Endothelial cell of umbilical vein (primary cell): ENCODE measurements at regions not wholly inside any gene's neighbourhood (a gene's known extent, or its start where the extent isn't known, plus 50 kb on each side); places are given as distances from the start of the nearest gene placed in this dataset.

Source experiments
- BruUV-seq: library from RNA; stranded (reverse); fragments of 400-500 nt; replicated peaks from 2 replicates; lab custom pipeline; 2021; lab: Mats Ljungman, UMichigan
- CTCF ChIA-PET: fragments of 300-600, 350-600 bp; sonication (Branson Sonifier 250); formaldehyde crosslinking; loops from one replicate; lab custom pipeline; 2021; ENCODE audit warnings: antibody characterized with exemption, inconsistent platforms; lab: Charles Lee
- POLR2A ChIA-PET: fragments of 300-600, 350-600 bp; sonication (Branson Sonifier 250); formaldehyde crosslinking; loops from one replicate; lab custom pipeline; 2021; ENCODE audit warnings: antibody characterized with exemption, inconsistent platforms; lab: Charles Lee
- DNase-seq: peaks from one replicate; pipeline ENCODE4 v3.0.0-alpha.2; 2011; ENCODE audit warnings: low read depth, low spot score
- FAIRE-seq: peaks from 2 replicates; lab custom pipeline; 2011; peaks lifted over from hg19 to GRCh38; lab: Jason Lieb, UNC
- H2AFZ ChIP-seq: 2 replicates; pipeline ENCODE4 v1.6.0; 2012; ENCODE audit warnings: low read depth, low read length, control low read depth, inconsistent platforms
- H3K27ac ChIP-seq: 2 replicates; pipeline ENCODE4 v1.5.1; 2011; ENCODE audit warnings: low read depth, mild to moderate bottlenecking, control low read depth, low read length, moderate library complexity; ENCODE audit not compliant: insufficient read depth
- H3K27me3 ChIP-seq, 2 experiments: 2 replicates each; pipeline versions ENCODE4 v1.6.0 to v1.6.1; 2011; ENCODE audit warnings: low read length in 2 of 2, mixed read lengths in 1 of 2; ENCODE audit not compliant: control insufficient read depth in 2 of 2, insufficient read depth in 2 of 2
- H3K36me3 ChIP-seq, 2 experiments: 2 replicates in 1 of 2; 3 replicates in 1 of 2; pipeline ENCODE4 v1.5.1; 2011; ENCODE audit warnings: low read length in 2 of 2, mild to moderate bottlenecking in 1 of 2, moderate library complexity in 1 of 2; ENCODE audit not compliant: control insufficient read depth in 2 of 2, insufficient read depth in 2 of 2; ENCODE audit errors: extremely low read depth in 1 of 2
- H3K4me1 ChIP-seq: 3 replicates; pipeline ENCODE4 v1.5.1; 2011; ENCODE audit warnings: mild to moderate bottlenecking, low read length; ENCODE audit not compliant: control insufficient read depth, insufficient read depth; ENCODE audit errors: extremely low read depth
- H3K4me2 ChIP-seq: 2 replicates; pipeline ENCODE4 v1.6.1; 2011; ENCODE audit warnings: low read length, control low read depth, mixed read lengths; ENCODE audit not compliant: insufficient read depth
- H3K4me3 ChIP-seq, 3 experiments: fragments of 200-600 bp in 1 of 3; sonication (generic), shearing (Covaris generic) in 1 of 3; replicated peaks in 1 of 3; 2 replicates each; pipeline ENCODE4 v1.5.1; 2011 to 2016; ENCODE audit warnings: control low read depth in 3 of 3, low read length in 3 of 3, mild to moderate bottlenecking in 2 of 3, inconsistent platforms in 1 of 3, low read depth in 1 of 3, moderate library complexity in 1 of 3; ENCODE audit not compliant: insufficient read depth in 1 of 3
- H3K79me2 ChIP-seq: 2 replicates; pipeline ENCODE4 v1.6.0; 2012; ENCODE audit warnings: low read length, inconsistent platforms; ENCODE audit not compliant: control insufficient read depth, insufficient read depth
- H3K9ac ChIP-seq: replicated peaks from 2 replicates; pipeline ENCODE3; 2011; ENCODE audit warnings: low read length, control low read depth; ENCODE audit not compliant: insufficient read depth; ENCODE audit errors: extremely low read depth
- H3K9me1 ChIP-seq: replicated peaks from 3 replicates; pipeline ENCODE4 v1.6.0; 2011; ENCODE audit warnings: mild to moderate bottlenecking, low read length; ENCODE audit not compliant: control insufficient read depth, insufficient read depth; ENCODE audit errors: extremely low read depth
- H3K9me3 ChIP-seq: replicated peaks from 2 replicates; pipeline ENCODE4 v1.5.1; 2012; ENCODE audit warnings: low read length, inconsistent platforms; ENCODE audit not compliant: control insufficient read depth, insufficient read depth
- H4K20me1 ChIP-seq: replicated peaks from 2 replicates; pipeline ENCODE3; 2011; ENCODE audit warnings: mild to moderate bottlenecking, low read length; ENCODE audit not compliant: control insufficient read depth, insufficient read depth; ENCODE audit errors: extremely low read depth
- CTCF ChIP-seq, 2 donors: IDR thresholded peaks; 1 replicate in 1 of 2; 2 replicates in 1 of 2; pipeline ENCODE4 v1.5.1; 2011; ENCODE audit warnings: low read length in 2 of 2, mild to moderate bottlenecking in 2 of 2, moderate library complexity in 2 of 2, control low read depth in 1 of 2, inconsistent platforms in 1 of 2, low read depth in 1 of 2; ENCODE audit not compliant: insufficient read depth in 1 of 2; ENCODE audit errors: extremely low read depth in 1 of 2
- EZH2 ChIP-seq: IDR thresholded peaks from 2 replicates; pipeline ENCODE4 v1.6.1; 2012; ENCODE audit warnings: borderline replicate concordance, low read depth, mild to moderate bottlenecking, moderate library complexity, low read length, inconsistent platforms; ENCODE audit not compliant: severe bottlenecking
- FOS ChIP-seq: IDR thresholded peaks from 2 replicates; pipeline ENCODE4 v1.6.1; 2011; ENCODE audit warnings: mild to moderate bottlenecking, low read length, moderate library complexity, borderline replicate concordance; ENCODE audit not compliant: insufficient read depth
- GATA2 ChIP-seq: IDR thresholded peaks from 2 replicates; pipeline ENCODE4 v1.7.0; 2011; ENCODE audit warnings: low read depth, mild to moderate bottlenecking, moderate library complexity, mixed read lengths, low read length; ENCODE audit not compliant: insufficient read length, insufficient read depth
- JUN ChIP-seq: IDR thresholded peaks from 2 replicates; pipeline ENCODE4 v1.6.1; 2011; ENCODE audit warnings: borderline replicate concordance, low read depth; ENCODE audit not compliant: insufficient read length, insufficient read depth
- MAX ChIP-seq: IDR thresholded peaks from 2 replicates; pipeline ENCODE4 v1.6.1; 2011; ENCODE audit not compliant: insufficient read depth, insufficient read length
- MYC ChIP-seq: IDR thresholded peaks from one replicate; pipeline ENCODE4 v1.6.1; 2011; ENCODE audit warnings: mild to moderate bottlenecking, low read depth, low read length
- POLR2A ChIP-seq: IDR thresholded peaks from 2 replicates; pipeline ENCODE4 v1.6.1; 2012; ENCODE audit warnings: low read depth, mild to moderate bottlenecking, control low read depth, low read length
- POLR2AphosphoS5 ChIP-seq: IDR thresholded peaks from 2 replicates; pipeline ENCODE4 v1.6.1; 2012; ENCODE audit warnings: low read depth, mild to moderate bottlenecking, control low read depth, low read length, moderate library complexity; ENCODE audit not compliant: insufficient read depth
- dilution Hi-C: fragments of 300-500 bp; cut with MboI; formaldehyde crosslinking; loops from one replicate; pipeline ENCODE4 v1.15.0; 2019; ENCODE audit warnings: low sequenced_read_pairs; ENCODE audit not compliant: extremely low pct_ligation_motif_present
- intact Hi-C: fragments of 100-400 bp; cut with micrococcal nuclease; formaldehyde crosslinking; loops from one replicate; pipeline ENCODE4 v1.10.0; 2022

- dilution Hi-C loops, result no loop called here
- no peaks in the 10 kb centered on the region for H3K79me2 ChIP-seq
- no peak for FAIRE-seq
- no peaks in the 10 kb centered on the region for H3K9me1 ChIP-seq
- TF ChIP-seq MYC (no peak), MAX (no peak), POLR2A (no peak)
- ChIA-PET POLR2A (no interaction called here), CTCF (no interaction called here)
- no peak overlapping the region for H3K4me3 ChIP-seq
- intact Hi-C loops, result no loop called here
- H4K20me1 ChIP-seq, result no peaks in the 10 kb centered on the region
- no peaks in the 10 kb centered on the region for H3K9me3 ChIP-seq
- no peak for DNase-seq
- no peaks in the 10 kb centered on the region for H3K36me3 ChIP-seq
- H3K27ac ChIP-seq, result no peak overlapping the region
- no peak overlapping the region for H2AFZ ChIP-seq
- no peak overlapping the region for H3K9ac ChIP-seq
- no peaks in the 10 kb centered on the region for H3K4me1 ChIP-seq
- H3K27me3 ChIP-seq, result peaks cover 0 to 2% of the 10 kb centered on the region in 2 experiments
- no TSS peak for BruUV-seq
- H3K4me2 ChIP-seq, result no peak overlapping the region
These were observed 144.4 kb upstream of the GATB start for GRCh38 chr4:151905197-151905596.

GRCh38 chr4:151901631-151902030 is 140.8 kb upstream of the GATB start:
- TF ChIP-seq GATA2 (no peak), EZH2 (no peak), POLR2AphosphoS5 (no peak), MYC (no peak), CTCF (IDR thresholded peaks at IDR 0.05; ENCODE audit: extremely low read depth in 1 of 2, insufficient read depth in 1 of 2, low read depth in 1 of 2, low read length in 2 of 2) (no peak), JUN (no peak), MAX (no peak), FOS (no peak), POLR2A (no peak)
- H2AFZ ChIP-seq, result no peak overlapping the region
- FAIRE-seq (no peak), DNase-seq (no peak)
- H3K9me1 ChIP-seq, result no peaks in the 10 kb centered on the region
- no peak overlapping the region for H3K4me3 ChIP-seq
- H3K27ac ChIP-seq, result no peak overlapping the region
- ChIA-PET CTCF (no interaction called here), POLR2A (no interaction called here)
- no TSS peak for BruUV-seq
- no peak overlapping the region for H3K4me2 ChIP-seq
- H3K9ac ChIP-seq, result no peak overlapping the region
- H3K36me3 ChIP-seq, result no peaks in the 10 kb centered on the region
- H3K4me1 ChIP-seq, result no peaks in the 10 kb centered on the region
- no peaks in the 10 kb centered on the region for H4K20me1 ChIP-seq
- H3K27me3 ChIP-seq, result no peaks in the 10 kb centered on the region
- H3K9me3 ChIP-seq, result no peaks in the 10 kb centered on the region
- intact Hi-C loops, result no loop called here
- dilution Hi-C loops, result no loop called here
- no peaks in the 10 kb centered on the region for H3K79me2 ChIP-seq
